Activated T-cell treated with anti-CD3 and anti-CD28 coated beads, Interleukin-2, amount 50 U/mL, for 72 hours (primary cell): ENCODE measurements at regions not wholly inside any gene's neighbourhood (a gene's known extent, or its start where the extent isn't known, plus 50 kb on each side); places are given as distances from the start of the nearest gene placed in this dataset.
"Not testable (repeated sequence)": the region's sequence is repeated elsewhere in the genome, so short reads cannot be mapped to it uniquely, and the experiment has no call there.

Source experiments
- ATAC-seq, 2 donors: fragments of 150-1000 bp; cut with Tn5 transposase; replicated peaks in 1 of 2; 2 replicates each; pipeline ENCODE4 v1.10.0; 2021; ENCODE audit warnings: moderate library complexity in 2 of 2, mild to moderate bottlenecking in 1 of 2
- DNase-seq, 2 donors: peaks; one replicate each; pipeline ENCODE4 v3.0.0; 2021 to 2022; ENCODE audit warnings: mixed read lengths in 1 of 2
- H3K27ac Mint-ChIP-seq: one replicate; pipeline ENCODE4 v1.8.0; 2022; ENCODE audit warnings: mild to moderate bottlenecking, moderate library complexity, mixed read lengths
- H3K27me3 Mint-ChIP-seq: one replicate; pipeline ENCODE4 v1.8.0; 2022; ENCODE audit warnings: low read depth, mixed read lengths
- H3K36me3 Mint-ChIP-seq, 2 donors: one replicate each; pipeline ENCODE4 v1.8.0; 2022; ENCODE audit warnings: mixed read lengths in 2 of 2, mild to moderate bottlenecking in 1 of 2; ENCODE audit not compliant: insufficient read depth in 2 of 2
- H3K4me1 Mint-ChIP-seq: one replicate; pipeline ENCODE4 v1.8.0; 2022; ENCODE audit warnings: low read depth, mixed read lengths
- H3K4me3 Mint-ChIP-seq, 2 donors: one replicate each; pipeline ENCODE4 v1.8.0; 2022; ENCODE audit warnings: mild to moderate bottlenecking in 2 of 2, mixed read lengths in 2 of 2, moderate library complexity in 2 of 2
- H3K9me3 Mint-ChIP-seq, 2 donors: one replicate each; pipeline ENCODE4 v1.8.0; 2022; ENCODE audit warnings: mixed read lengths in 2 of 2

GRCh38 chr11:116333001-116333535 lies 439.7 kb downstream of the BUD13 start:
- DNase-seq (no peak), ATAC-seq (no peak)
- H3K4me1 Mint-ChIP-seq: no peaks in the 10 kb centered on the region
- H3K27ac Mint-ChIP-seq: no peak overlapping the region
- no peaks in the 10 kb centered on the region for H3K27me3 Mint-ChIP-seq
- H3K36me3 Mint-ChIP-seq: peaks cover 0 to 2% of the 10 kb centered on the region in 2 donors
- peaks cover 1 to 5% of the 10 kb centered on the region in 2 donors for H3K9me3 Mint-ChIP-seq
- no peak overlapping the region for H3K4me3 Mint-ChIP-seq

- DNase-seq (no peak), ATAC-seq (no peak)
- Mint-ChIP-seq H3K9me3 (peaks cover 2 to 4% of the 10 kb centered on the region in 2 donors), H3K27ac (no peak overlapping the region), H3K27me3 (no peaks in the 10 kb centered on the region), H3K36me3 (peaks cover 0 to 2% of the 10 kb centered on the region in 2 donors), H3K4me1 (no peaks in the 10 kb centered on the region), H3K4me3 (no peak overlapping the region)
Measured at GRCh38 chr11:116332391-116332790, 440.4 kb downstream of the BUD13 start.

DNA sequence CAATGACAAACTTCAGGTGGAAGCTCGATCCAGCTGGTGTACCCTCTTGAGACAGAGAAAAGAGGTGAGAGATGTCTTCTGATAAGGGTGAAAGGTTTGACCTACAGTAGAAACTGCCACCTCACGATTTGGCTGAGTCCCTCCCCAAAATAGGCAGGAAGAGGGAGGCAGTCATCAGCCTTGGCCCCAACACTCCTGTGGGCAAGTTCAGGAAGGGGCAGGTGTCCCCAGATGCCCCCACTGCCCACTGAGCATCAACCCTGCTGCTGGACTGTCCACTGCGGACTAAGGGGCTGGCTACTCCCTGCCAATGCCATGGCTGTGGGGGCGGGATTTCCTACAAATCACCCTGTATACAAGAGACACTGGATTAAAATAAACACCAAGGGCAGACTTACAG lies 441.4 kb downstream of the BUD13 start:
- DNase-seq: no peak
- Mint-ChIP-seq H3K27me3 (no peaks in the 10 kb centered on the region), H3K9me3 (peaks cover 0 to 3% of the 10 kb centered on the region in 2 donors), H3K27ac (no peak overlapping the region), H3K4me3 (no peak overlapping the region), H3K36me3 (no peaks in the 10 kb centered on the region), H3K4me1 (no peaks in the 10 kb centered on the region)
- no peak for ATAC-seq

GRCh38 chr11:116330439-116331185 lies 442.2 kb downstream of the BUD13 start:
- Mint-ChIP-seq H3K27ac (no peak overlapping the region), H3K36me3 (no peaks in the 10 kb centered on the region), H3K4me1 (no peaks in the 10 kb centered on the region)

GRCh38 chr11:116329354-116330090 lies 443.3 kb downstream of the BUD13 start:
- DNase-seq: no peak
- no peak for ATAC-seq

More at GRCh38 chr11:116330439-116331185, 442.2 kb downstream of the BUD13 start:
- ATAC-seq (no peak), DNase-seq (no peak)
- Mint-ChIP-seq H3K27me3 (no peaks in the 10 kb centered on the region), H3K4me3 (no peak overlapping the region), H3K9me3 (peaks cover 0 to 3% of the 10 kb centered on the region in 2 donors)

GRCh38 chr11:116328851-116329250 lies 443.9 kb downstream of the BUD13 start:
- H3K9me3 Mint-ChIP-seq: peaks cover 0 to 3% of the 10 kb centered on the region in 2 donors
- DNase-seq (no peak), ATAC-seq (no peak)
- no peak overlapping the region for H3K27ac Mint-ChIP-seq
- H3K27me3 Mint-ChIP-seq: no peaks in the 10 kb centered on the region
- H3K36me3 Mint-ChIP-seq: no peaks in the 10 kb centered on the region
- H3K4me1 Mint-ChIP-seq: no peaks in the 10 kb centered on the region
- no peak overlapping the region for H3K4me3 Mint-ChIP-seq

More at GRCh38 chr11:116329354-116330090, 443.3 kb downstream of the BUD13 start:
- Mint-ChIP-seq H3K4me3 (no peak overlapping the region), H3K9me3 (peaks cover 0 to 3% of the 10 kb centered on the region in 2 donors), H3K36me3 (no peaks in the 10 kb centered on the region), H3K27me3 (no peaks in the 10 kb centered on the region), H3K27ac (no peak overlapping the region), H3K4me1 (no peaks in the 10 kb centered on the region)

GRCh38 chr11:116328391-116328790 lies 444.4 kb downstream of the BUD13 start:
- H3K4me3 Mint-ChIP-seq: no peak overlapping the region
- peaks cover 0 to 3% of the 10 kb centered on the region in 2 donors for H3K9me3 Mint-ChIP-seq
- H3K27me3 Mint-ChIP-seq: no peaks in the 10 kb centered on the region
- no peak overlapping the region for H3K27ac Mint-ChIP-seq
- no peaks in the 10 kb centered on the region for H3K4me1 Mint-ChIP-seq
- no peak for DNase-seq
- no peaks in the 10 kb centered on the region for H3K36me3 Mint-ChIP-seq
- ATAC-seq: no peak

DNA sequence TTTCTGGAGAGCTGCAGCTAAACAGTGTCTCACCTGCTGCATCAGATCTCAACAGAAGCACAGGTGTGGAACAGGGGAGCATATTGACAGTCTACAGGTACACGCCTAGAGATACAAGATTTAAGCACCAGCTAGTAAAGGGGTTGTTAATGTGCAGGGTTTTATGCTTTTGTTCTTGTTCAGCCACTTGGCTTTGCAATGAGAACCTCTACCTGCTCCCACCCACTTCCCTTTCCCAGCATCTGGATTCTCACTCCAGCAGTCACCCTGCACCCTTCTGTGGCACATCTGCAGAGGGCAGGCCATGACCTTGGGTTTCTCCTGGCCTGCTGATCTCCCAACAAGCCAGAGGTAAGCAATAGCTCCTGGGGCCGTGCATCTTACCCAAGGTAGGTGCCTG lies 446.6 kb downstream of the BUD13 start:
- DNase-seq (no peak), ATAC-seq (no peak)
- Mint-ChIP-seq H3K4me1 (no peaks in the 10 kb centered on the region), H3K4me3 (no peak overlapping the region), H3K27me3 (no peaks in the 10 kb centered on the region), H3K9me3 (peaks cover 0 to 3% of the 10 kb centered on the region in 2 donors), H3K36me3 (no peaks in the 10 kb centered on the region), H3K27ac (no peak overlapping the region)

DNA sequence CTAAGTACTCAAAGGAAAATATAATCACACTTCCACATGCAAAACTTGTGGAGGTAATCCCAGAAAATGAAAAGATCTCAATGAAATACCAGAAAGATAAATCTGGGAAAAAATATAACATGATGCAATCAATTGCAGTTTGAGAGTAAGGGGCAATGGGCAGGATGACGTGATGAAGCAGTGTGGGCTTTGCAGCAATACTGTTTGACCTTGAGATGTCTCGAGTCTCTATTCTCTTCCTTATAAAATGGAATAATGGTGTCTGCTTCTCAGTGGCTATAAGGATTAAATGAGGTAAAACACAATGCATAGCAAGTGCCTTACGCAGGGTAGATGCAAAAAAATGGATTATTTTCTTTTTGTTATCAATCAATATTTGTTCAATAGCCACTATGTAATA lies 447.5 kb downstream of the BUD13 start:
- DNase-seq (no peak), ATAC-seq (no peak)
- H3K27ac Mint-ChIP-seq: no peak overlapping the region
- peaks cover 0 to 3% of the 10 kb centered on the region in 2 donors for H3K9me3 Mint-ChIP-seq
- no peaks in the 10 kb centered on the region for H3K36me3 Mint-ChIP-seq
- H3K4me1 Mint-ChIP-seq: no peaks in the 10 kb centered on the region
- H3K27me3 Mint-ChIP-seq: no peaks in the 10 kb centered on the region
- H3K4me3 Mint-ChIP-seq: no peak overlapping the region

GRCh38 chr11:116324077-116324476 lies 448.7 kb downstream of the BUD13 start:
- not testable (repeated sequence) for H3K9me3 Mint-ChIP-seq, DNase-seq, H3K27ac Mint-ChIP-seq, ATAC-seq, H3K27me3 Mint-ChIP-seq, H3K4me1 Mint-ChIP-seq, H3K36me3 Mint-ChIP-seq, H3K4me3 Mint-ChIP-seq

DNA sequence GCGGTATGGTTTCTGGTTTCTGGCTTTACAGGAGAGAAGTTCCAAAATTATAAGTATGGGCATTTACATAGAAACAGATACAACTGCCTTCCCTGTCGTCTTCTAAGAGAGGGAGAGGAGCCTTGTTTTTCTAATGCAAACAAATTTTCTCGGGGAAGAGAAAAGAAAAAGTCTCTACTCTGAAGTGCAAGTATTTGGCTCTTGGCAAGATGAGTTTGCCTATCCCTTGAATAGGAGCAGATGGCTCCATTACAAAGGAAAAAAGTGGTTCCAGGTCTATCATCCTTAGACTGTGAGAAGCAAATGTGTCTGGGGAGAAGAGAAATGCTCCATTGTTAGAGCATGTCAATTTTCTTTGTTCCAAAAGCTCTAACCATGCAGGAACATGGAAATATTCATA lies 455.6 kb downstream of the BUD13 start:
- H3K27ac Mint-ChIP-seq: no peak overlapping the region
- peaks cover 5% of the 10 kb centered on the region for H3K27me3 Mint-ChIP-seq
- peaks cover 0 to 1% of the 10 kb centered on the region in 2 donors for H3K9me3 Mint-ChIP-seq
- DNase-seq (no peak), ATAC-seq (no peak)
- no peak overlapping the region for H3K4me3 Mint-ChIP-seq
- no peaks in the 10 kb centered on the region for H3K4me1 Mint-ChIP-seq
- no peaks in the 10 kb centered on the region for H3K36me3 Mint-ChIP-seq

DNA sequence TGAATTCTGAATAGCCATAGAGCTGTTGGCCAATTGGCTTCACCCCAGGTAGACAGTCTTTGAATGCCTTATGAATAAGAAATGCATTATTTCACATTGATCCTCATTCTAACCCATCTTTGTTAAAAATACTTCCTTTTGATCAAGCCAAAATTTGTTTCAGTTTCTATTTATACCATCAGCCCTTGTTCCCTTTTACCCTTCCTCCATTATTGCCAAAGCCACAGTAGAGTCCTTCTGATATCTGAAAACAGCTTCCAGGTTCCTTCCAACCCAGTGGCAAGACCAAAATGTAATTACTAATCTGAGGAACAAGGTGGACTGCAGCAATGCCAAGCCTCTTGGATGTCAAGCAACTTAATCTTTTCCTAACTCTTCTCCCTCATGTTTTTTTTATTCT lies 458.8 kb downstream of the BUD13 start:
- H3K27me3 Mint-ChIP-seq: peaks cover 5% of the 10 kb centered on the region
- H3K9me3 Mint-ChIP-seq: no peaks in the 10 kb centered on the region
- ATAC-seq (no peak), DNase-seq (no peak)
- H3K27ac Mint-ChIP-seq: no peak overlapping the region
- H3K4me3 Mint-ChIP-seq: no peak overlapping the region
- no peaks in the 10 kb centered on the region for H3K4me1 Mint-ChIP-seq
- H3K36me3 Mint-ChIP-seq: peaks cover 0 to 2% of the 10 kb centered on the region in 2 donors

DNA sequence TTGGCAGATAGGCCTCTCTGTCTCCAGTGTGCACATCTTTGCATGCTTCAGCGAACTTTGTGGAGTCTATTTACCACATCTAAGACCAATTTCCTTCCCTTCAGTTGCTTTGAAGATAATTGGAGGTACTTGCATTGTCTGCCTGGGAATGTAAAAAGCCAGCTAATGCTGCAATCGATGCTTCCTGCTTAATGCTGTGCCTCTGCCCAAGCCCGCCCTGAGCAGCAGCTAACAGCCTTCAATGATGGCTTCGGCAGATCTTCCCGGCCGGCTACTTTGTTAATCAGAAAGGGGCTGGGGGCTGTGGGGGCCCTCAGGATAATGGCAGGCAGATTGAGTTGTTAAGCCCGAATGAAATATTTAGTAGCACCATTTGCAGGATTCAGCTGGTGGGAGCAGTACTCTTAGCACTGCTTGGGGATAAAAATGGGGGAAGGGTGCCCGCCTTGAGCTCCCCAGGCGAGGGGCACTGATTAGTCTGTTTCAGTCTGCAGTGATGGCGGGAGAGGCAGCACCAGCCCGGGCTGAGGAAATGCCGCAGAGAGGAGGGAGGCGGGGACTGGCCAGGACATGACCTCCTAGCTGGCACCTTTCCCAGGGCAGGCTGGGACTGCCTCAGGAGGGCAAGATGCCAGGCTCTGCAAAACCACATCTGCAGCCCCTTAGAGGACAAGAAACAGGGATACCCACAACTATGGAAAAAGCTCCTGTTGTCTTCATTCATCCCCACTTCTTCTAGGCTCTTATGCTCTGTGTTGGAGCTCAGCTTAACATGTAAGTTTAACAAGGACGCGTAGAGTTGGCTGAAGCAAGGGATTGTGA lies 460.0 kb downstream of the BUD13 start:
- Mint-ChIP-seq H3K4me1 (no peaks in the 10 kb centered on the region), H3K9me3 (no peaks in the 10 kb centered on the region), H3K27me3 (peaks cover 5% of the 10 kb centered on the region), H3K36me3 (peaks cover 0 to 2% of the 10 kb centered on the region in 2 donors), H3K4me3 (no peak overlapping the region), H3K27ac (no peak overlapping the region)
- no peak for DNase-seq
- no peak for ATAC-seq
